ENCODE measurements at regions not wholly inside any gene's neighbourhood (a gene's known extent, or its start where the extent isn't known, plus 50 kb on each side); places are given as distances from the start of the nearest gene placed in this dataset.

- TF ChIP-seq ZNF473 (tag by site-specific recombination; IDR thresholded peaks at IDR 0.05) (no peak), ZNF777 (tag by site-specific recombination; IDR thresholded peaks at IDR 0.05; ENCODE audit: borderline replicate concordance) (no peak), SP7 (tag by site-specific recombination; IDR thresholded peaks at IDR 0.05) (no peak), ZNF394 (tag by site-specific recombination; IDR thresholded peaks at IDR 0.05; ENCODE audit: borderline replicate concordance) (no peak), ZNF423 (tag by site-specific recombination; IDR thresholded peaks at IDR 0.05) (no peak), ZNF513 (tag by site-specific recombination; IDR thresholded peaks at IDR 0.05) (no peak), GLIS1 (tag by site-specific recombination; IDR thresholded peaks at IDR 0.05) (no peak), ZFP69B (tag by site-specific recombination; IDR thresholded peaks at IDR 0.05) (no peak)
Observed at GRCh38 chr10:88065383-88066049, 202.1 kb downstream of the PTEN start (continued).

- peaks cover 32% of the 10 kb centered on the region for H3K4me1 ChIP-seq (ENCODE audit: control insufficient read depth, insufficient read depth, low read length)
- TF ChIP-seq ZNF404 (tag by site-specific recombination; IDR thresholded peaks at IDR 0.05) (no peak), ZBTB21 (tag by site-specific recombination; IDR thresholded peaks at IDR 0.05) (no peak), MZF1 (tag by site-specific recombination; IDR thresholded peaks at IDR 0.05; ENCODE audit: borderline replicate concordance) (no peak), ZNF596 (tag by site-specific recombination; IDR thresholded peaks at IDR 0.05) (no peak), ZNF560 (tag by site-specific recombination; IDR thresholded peaks at IDR 0.05; ENCODE audit: borderline replicate concordance) (no peak), ZNF837 (tag by site-specific recombination; IDR thresholded peaks at IDR 0.05) (no peak), ZNF157 (tag by site-specific recombination; IDR thresholded peaks at IDR 0.05) (no peak), GLI4 (tag by site-specific recombination; IDR thresholded peaks at IDR 0.05) (no peak), ZNF140 (tag by site-specific recombination; IDR thresholded peaks at IDR 0.05) (no peak), ZNF830 (tag by site-specific recombination; IDR thresholded peaks at IDR 0.05; ENCODE audit: low read depth) (no peak), ZNF521 (tag by site-specific recombination; IDR thresholded peaks at IDR 0.05) (no peak), BCL6B (tag by site-specific recombination; IDR thresholded peaks at IDR 0.05) (no peak), ZNF561 (tag by site-specific recombination; IDR thresholded peaks at IDR 0.05; ENCODE audit: borderline replicate concordance) (no peak), IKZF3 (tag by site-specific recombination; IDR thresholded peaks at IDR 0.05) (no peak), ZNF426 (tag by site-specific recombination; IDR thresholded peaks at IDR 0.05) (no peak)
- POLR2A ChIA-PET: no interaction called here
- CTCF ChIA-PET: interaction anchor here (0.7 kb wide), 1 partner anchor 195 kb away, joined by 3 read pairs; no protein-coding TSS in a partner anchor
- H3K9me3 ChIP-seq (ENCODE audit: control insufficient read depth, insufficient read depth, low read depth, low read length): no peaks in the 10 kb centered on the region
- H3K4me3 ChIP-seq (ENCODE audit: low read depth, low read length): no peak overlapping the region
- H3K27ac ChIP-seq (ENCODE audit: extremely low read depth, low read depth, low read length): no peak overlapping the region
- no peaks in the 10 kb centered on the region for H3K36me3 ChIP-seq (ENCODE audit: control insufficient read depth in 2 of 2, insufficient read depth in 1 of 2, low read length in 2 of 2)
Observed at GRCh38 chr10:88066319-88066718, 202.9 kb downstream of the PTEN start.

GRCh38 chr10:88066876-88067275 is 203.5 kb downstream of the PTEN start:
- H3K4me1 ChIP-seq (ENCODE audit: control insufficient read depth, insufficient read depth, low read length): peaks cover 30% of the 10 kb centered on the region
- no peaks in the 10 kb centered on the region for H3K36me3 ChIP-seq (ENCODE audit: control insufficient read depth in 2 of 2, insufficient read depth in 1 of 2, low read length in 2 of 2)
- H3K4me3 ChIP-seq (ENCODE audit: low read depth, low read length): no peak overlapping the region
- peak; percentile 72 for TF ChIP-seq SCRT2 (tag by site-specific recombination; IDR thresholded peaks at IDR 0.05)
- no peak for TF ChIP-seq ZNF747 (tag by site-specific recombination; IDR thresholded peaks at IDR 0.05)
- no peaks in the 10 kb centered on the region for H3K9me3 ChIP-seq (ENCODE audit: control insufficient read depth, insufficient read depth, low read depth, low read length)
- CTCF ChIA-PET: interaction anchor here (0.7 kb wide), 1 partner anchor 196 kb away, joined by 3 read pairs; no protein-coding TSS in a partner anchor
- H3K27ac ChIP-seq (ENCODE audit: extremely low read depth, low read depth, low read length): no peak overlapping the region
- POLR2A ChIA-PET: no interaction called here
